B cell (primary cell): ENCODE measurements at regions not wholly inside any gene's neighbourhood (a gene's known extent, or its start where the extent isn't known, plus 50 kb on each side); places are given as distances from the start of the nearest gene placed in this dataset.

Source experiments
- EZH2 ChIP-seq: IDR thresholded peaks from 2 replicates; pipeline ENCODE4 v1.6.1; 2012; ENCODE audit warnings: borderline replicate concordance, low read depth, mild to moderate bottlenecking, moderate library complexity, low read length; ENCODE audit not compliant: insufficient read depth, poor library complexity, severe bottlenecking
- TF ChIP-seq, protein P1 (sequence below): fragments of 200-600 bp; IDR thresholded peaks from one replicate; pipeline ENCODE4 v1.8.0; 2022; ENCODE audit warnings: antibody characterized with exemption, mild to moderate bottlenecking

DNA sequence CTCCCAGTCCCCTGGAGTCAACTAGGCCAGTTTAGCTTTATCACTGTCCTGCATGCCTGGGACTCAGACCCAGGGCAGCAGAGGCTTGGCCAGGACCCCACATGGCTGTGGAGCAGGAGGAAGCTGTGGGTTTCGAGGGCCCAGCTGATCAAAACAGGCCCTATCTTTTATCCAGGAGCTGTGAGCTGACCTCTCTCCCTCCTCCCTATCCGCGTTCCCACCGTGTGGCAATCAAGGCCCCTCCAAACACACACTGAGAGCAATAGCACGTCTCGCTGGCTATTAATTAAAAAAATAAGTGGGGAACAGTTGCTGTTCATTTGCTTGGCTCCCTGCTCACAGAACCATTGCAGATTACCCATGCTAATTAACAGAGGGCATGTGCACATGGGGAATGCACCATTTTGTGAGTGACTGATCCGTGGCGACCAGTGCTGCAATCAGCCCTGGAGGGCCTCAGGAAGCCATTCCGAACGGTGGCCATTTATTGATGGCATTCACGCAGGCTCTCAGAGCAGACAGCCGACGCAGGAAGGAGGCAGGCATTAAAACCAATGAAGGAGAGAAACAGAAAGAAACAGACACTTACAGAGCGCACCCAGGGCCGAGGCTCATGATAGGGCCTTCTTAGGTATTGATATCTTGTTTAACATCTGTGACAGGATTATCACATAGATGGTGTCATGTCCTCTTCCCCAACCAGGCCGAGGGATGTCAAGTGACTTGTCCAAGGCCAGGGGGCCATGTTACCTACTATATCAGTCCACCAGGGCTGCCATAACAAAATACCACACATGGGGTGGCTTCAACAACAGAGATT, 157.1 kb downstream of the KATNIP start:
- TF ChIP-seq, protein P1, sequence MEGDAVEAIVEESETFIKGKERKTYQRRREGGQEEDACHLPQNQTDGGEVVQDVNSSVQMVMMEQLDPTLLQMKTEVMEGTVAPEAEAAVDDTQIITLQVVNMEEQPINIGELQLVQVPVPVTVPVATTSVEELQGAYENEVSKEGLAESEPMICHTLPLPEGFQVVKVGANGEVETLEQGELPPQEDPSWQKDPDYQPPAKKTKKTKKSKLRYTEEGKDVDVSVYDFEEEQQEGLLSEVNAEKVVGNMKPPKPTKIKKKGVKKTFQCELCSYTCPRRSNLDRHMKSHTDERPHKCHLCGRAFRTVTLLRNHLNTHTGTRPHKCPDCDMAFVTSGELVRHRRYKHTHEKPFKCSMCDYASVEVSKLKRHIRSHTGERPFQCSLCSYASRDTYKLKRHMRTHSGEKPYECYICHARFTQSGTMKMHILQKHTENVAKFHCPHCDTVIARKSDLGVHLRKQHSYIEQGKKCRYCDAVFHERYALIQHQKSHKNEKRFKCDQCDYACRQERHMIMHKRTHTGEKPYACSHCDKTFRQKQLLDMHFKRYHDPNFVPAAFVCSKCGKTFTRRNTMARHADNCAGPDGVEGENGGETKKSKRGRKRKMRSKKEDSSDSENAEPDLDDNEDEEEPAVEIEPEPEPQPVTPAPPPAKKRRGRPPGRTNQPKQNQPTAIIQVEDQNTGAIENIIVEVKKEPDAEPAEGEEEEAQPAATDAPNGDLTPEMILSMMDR = no peak
- TF ChIP-seq EZH2 = no peak
